ENCODE measurements at regions not wholly inside any gene's neighbourhood (a gene's known extent, or its start where the extent isn't known, plus 50 kb on each side); places are given as distances from the start of the nearest gene placed in this dataset.

GRCh38 chr3:135757421-135757820, 208.1 kb upstream of the PPP2R3A start:
- DNase-seq = no peak
- H2BK120ac ChIP-seq (ENCODE audit: low read depth, low read length) = no peak overlapping the region
- no peak overlapping the region for H3K4ac ChIP-seq (ENCODE audit: low read depth, low read length)
- H3K9me3 ChIP-seq (ENCODE audit: control insufficient read depth, insufficient read depth, low read length) = no peaks in the 10 kb centered on the region
- 44% methylated on average over 2 of the region's 4 CpGs; no CpG with 5 or more reads in 1 of the 2 experiments for WGBS, 2 experiments (ENCODE audit: extremely low coverage in 2 of 2, insufficient read length in 1 of 2)
- in situ Hi-C loops (cut with MboI; ENCODE audit: low sequenced_read_pairs) = no loop called here
- no peak overlapping the region for H2AFZ ChIP-seq (replicated peaks; ENCODE audit: low read length, poor library complexity)
- H3K14ac ChIP-seq (replicated peaks; ENCODE audit: low read depth, low read length) = no peak overlapping the region
- H2BK15ac ChIP-seq (ENCODE audit: low read depth, low read length) = no peak overlapping the region
- no peaks in the 10 kb centered on the region for H3K9me1 ChIP-seq (ENCODE audit: insufficient read depth, low read length)
- no peak overlapping the region for H3K56ac ChIP-seq (ENCODE audit: extremely low read depth, insufficient read depth, low read length)
- H3K4me3 ChIP-seq (ENCODE audit: insufficient read depth, low read depth, low read length) = no peak overlapping the region
- POLR2A ChIA-PET (ENCODE audit: unreplicated experiment) = no interaction called here
- H3K4me1 ChIP-seq (ENCODE audit: control insufficient read depth, insufficient read depth, low read length) = no peaks in the 10 kb centered on the region
- intact Hi-C loops (cut with micrococcal nuclease) = no loop called here
- no peak overlapping the region for H4K8ac ChIP-seq (ENCODE audit: low read depth in 2 of 2, low read length in 2 of 2)
- dilution Hi-C loops (cut with HindIII; ENCODE audit: low sequenced_read_pairs, unreplicated experiment) = no loop called here
- TF ChIP-seq ELK1 (IDR thresholded peaks at IDR 0.05; ENCODE audit: borderline replicate concordance, low read depth, low read length) (no peak), CEBPB (IDR thresholded peaks at IDR 0.05; ENCODE audit: low read depth, low read length) (no peak)
- no peak overlapping the region for H2BK20ac ChIP-seq (ENCODE audit: low read depth, low read length)
- no peaks in the 10 kb centered on the region for H3K79me1 ChIP-seq (ENCODE audit: low read depth in 1 of 2, low read length in 2 of 2)
- no peak overlapping the region for H3K4me2 ChIP-seq (ENCODE audit: low read depth, low read length)
- H3K27ac ChIP-seq (ENCODE audit: insufficient read depth, low read length) = no peak overlapping the region
- no peak overlapping the region for H4K5ac ChIP-seq (ENCODE audit: low read depth, low read length)
- H3K18ac ChIP-seq (ENCODE audit: low read depth, low read length) = no peak overlapping the region
- H3K27me3 ChIP-seq (ENCODE audit: control insufficient read depth, insufficient read depth, low read length) = no peaks in the 10 kb centered on the region
- BruUV-seq (replicated peaks) = no TSS peak
- H2BK5ac ChIP-seq (ENCODE audit: low read depth, low read length, poor library complexity, severe bottlenecking) = no peak overlapping the region
- no peak overlapping the region for H2AK9ac ChIP-seq (replicated peaks; ENCODE audit: low read depth, low read length, poor library complexity)
- H4K20me1 ChIP-seq (ENCODE audit: insufficient read depth, low read length) = no peaks in the 10 kb centered on the region
- H2AK5ac ChIP-seq (ENCODE audit: low read depth, low read length) = no peak overlapping the region
- no peak for ATAC-seq (ENCODE audit: low read depth)
- no peaks in the 10 kb centered on the region for H3K36me3 ChIP-seq (ENCODE audit: control insufficient read depth, insufficient read depth, low read length)
- no peak overlapping the region for H4K91ac ChIP-seq (ENCODE audit: insufficient read depth, low read depth, low read length)
- no peak overlapping the region for H3K23ac ChIP-seq (ENCODE audit: low read depth, low read length)
- CTCF ChIA-PET = no interaction called here
- no peak overlapping the region for H3K9ac ChIP-seq (ENCODE audit: low read depth, low read length)
